HepG2 (cell line): ENCODE measurements at regions not wholly inside any gene's neighbourhood (a gene's known extent, or its start where the extent isn't known, plus 50 kb on each side); places are given as distances from the start of the nearest gene placed in this dataset.

ENCODE experiments used
- ATAC-seq: fragments of 200-7000 bp; cut with Tn5 transposase; 3 replicates; pipeline ENCODE4 v1.9.1; 2020; ENCODE audit warnings: mild to moderate bottlenecking, moderate library complexity
- BruUV-seq: library from RNA; stranded (reverse); fragments of 400-500 nt; replicated peaks from 2 replicates; lab custom pipeline; 2021; lab: Mats Ljungman, UMichigan
- CTCF ChIA-PET: fragments of 300-600 bp; formaldehyde crosslinking; extraction: SDS; loops from one replicate; lab custom pipeline; 2021; ENCODE audit warnings: low total read pairs, inconsistent platforms, low intra/inter-chr PET ratio; lab: Yijun Ruan, JAX
- POLR2A ChIA-PET: fragments of 350-600 bp; sonication (Branson Sonifier 250); formaldehyde crosslinking; loops from one replicate; lab custom pipeline; 2020; ENCODE audit warnings: antibody characterized with exemption, inconsistent platforms; lab: Yijun Ruan, JAX
- DNase-seq: peaks from one replicate; pipeline ENCODE4 v3.0.0-alpha.2; 2015; ENCODE audit warnings: low spot score
- FAIRE-seq: peaks from 3 replicates; lab custom pipeline; 2011; peaks lifted over from hg19 to GRCh38; lab: Jason Lieb, UNC
- H2AFZ ChIP-seq: one replicate; pipeline ENCODE4 v1.6.1; 2011; ENCODE audit warnings: low read length, inconsistent platforms
- H3K27ac ChIP-seq: fragments of 300-600 bp; 3 replicates; pipeline ENCODE4 v1.8.0; 2011; ENCODE audit warnings: mixed run types, mild to moderate bottlenecking, mixed read lengths, low read length, inconsistent platforms; ENCODE audit not compliant: insufficient read depth; ENCODE audit errors: extremely low read length
- H3K27me3 ChIP-seq, 2 experiments: fragments of 200-600 bp in 1 of 2; 2 replicates in 1 of 2; 3 replicates in 1 of 2; pipeline versions ENCODE4 v1.6.0 to v1.8.0; 2011; ENCODE audit warnings: low read length in 2 of 2, mild to moderate bottlenecking in 2 of 2, moderate library complexity in 2 of 2, inconsistent platforms in 1 of 2; ENCODE audit not compliant: insufficient read depth in 2 of 2, control insufficient read depth in 1 of 2
- H3K36me3 ChIP-seq, 2 experiments: fragments of 200-600 bp in 1 of 2; replicated peaks in 1 of 2; 2 replicates in 1 of 2; 3 replicates in 1 of 2; pipeline versions ENCODE4 v1.5.1 to v1.8.0; 2011; ENCODE audit warnings: low read length in 2 of 2, inconsistent platforms in 1 of 2; ENCODE audit not compliant: insufficient read depth in 2 of 2, control insufficient read depth in 1 of 2
- H3K4me1 ChIP-seq: 2 replicates; pipeline ENCODE4 v1.5.1; 2012; ENCODE audit warnings: low read length, inconsistent platforms; ENCODE audit not compliant: insufficient read depth
- H3K4me2 ChIP-seq: 2 replicates; pipeline ENCODE4 v1.6.0; 2011; ENCODE audit warnings: low read depth, low read length, inconsistent platforms
- H3K4me3 ChIP-seq, 3 experiments: fragments of 200-600 bp in 1 of 3; sonication (generic), shearing (Covaris generic) in 1 of 3; replicated peaks in 1 of 3; 2 replicates each; pipeline ENCODE4 v1.5.1; 2011 to 2016; ENCODE audit warnings: low read length in 3 of 3, inconsistent platforms in 2 of 3, low read depth in 2 of 3, mild to moderate bottlenecking in 2 of 3, control low read depth in 1 of 3, mixed read lengths in 1 of 3; ENCODE audit not compliant: insufficient read depth in 1 of 3
- H3K79me2 ChIP-seq: one replicate; pipeline ENCODE4 v1.6.1; 2011; ENCODE audit warnings: low read length, inconsistent platforms; ENCODE audit not compliant: insufficient read depth
- H3K9ac ChIP-seq: 2 replicates; pipeline ENCODE4 v1.6.0; 2011; ENCODE audit warnings: mild to moderate bottlenecking, low read depth, low read length, inconsistent platforms; ENCODE audit not compliant: insufficient read depth
- H3K9me3 ChIP-seq: 2 replicates; pipeline ENCODE4 v1.5.1; 2012; ENCODE audit warnings: mild to moderate bottlenecking, low read length
- H4K20me1 ChIP-seq: 2 replicates; pipeline ENCODE4 v1.6.0; 2011; ENCODE audit warnings: inconsistent platforms, mild to moderate bottlenecking, low read length, moderate library complexity; ENCODE audit not compliant: insufficient read depth
- ATF7 ChIP-seq, 2 experiments: fragments of 450-650 bp in 1 of 2; sonication (generic) in 1 of 2; formaldehyde crosslinking in 1 of 2; IDR thresholded peaks; 2 replicates each; pipeline versions ENCODE4 v1.4.0 to v1.6.1; 2016 to 2020; ENCODE audit warnings: antibody characterized with exemption in 1 of 2, mild to moderate bottlenecking in 1 of 2, missing genetic modification reagents in 1 of 2
- DR1 ChIP-seq: sonication (generic); formaldehyde crosslinking; IDR thresholded peaks from 2 replicates; pipeline ENCODE4 v1.8.0; 2021; ENCODE audit warnings: mild to moderate bottlenecking, missing genetic modification reagents, inconsistent platforms
- GATAD2A ChIP-seq: IDR thresholded peaks from 2 replicates; pipeline ENCODE4 v1.6.1; 2016
- HHEX ChIP-seq: IDR thresholded peaks from 2 replicates; pipeline ENCODE4 v1.6.1; 2016; ENCODE audit warnings: control low read depth
- KDM5B ChIP-seq: sonication (generic); formaldehyde crosslinking; IDR thresholded peaks from 2 replicates; pipeline ENCODE4 v1.4.0; 2020; ENCODE audit warnings: missing genetic modification reagents, mild to moderate bottlenecking, borderline replicate concordance
- MXD4 ChIP-seq: IDR thresholded peaks from 2 replicates; pipeline ENCODE4 v1.6.1; 2016; ENCODE audit warnings: mild to moderate bottlenecking, missing biosample characterization, missing genetic modification reagents
- RCOR2 ChIP-seq: IDR thresholded peaks from 2 replicates; pipeline ENCODE4 v1.6.1; 2016; ENCODE audit warnings: missing biosample characterization, missing genetic modification reagents
- SP5 ChIP-seq: IDR thresholded peaks from 2 replicates; pipeline ENCODE4 v1.6.1; 2016; ENCODE audit warnings: low read depth, borderline replicate concordance
- ZNF234 ChIP-seq: sonication (generic); formaldehyde crosslinking; conservative IDR thresholded peaks from 2 replicates; pipeline ENCODE4 v1.5.1; 2020; ENCODE audit warnings: mild to moderate bottlenecking, missing genetic modification reagents
- ZNF431 ChIP-seq: sonication (generic); formaldehyde crosslinking; IDR thresholded peaks from 2 replicates; pipeline ENCODE4 v1.9.0; 2022; ENCODE audit warnings: missing genetic modification reagents, low read depth, mild to moderate bottlenecking, borderline replicate concordance
- ZNF446 ChIP-seq: sonication (generic); formaldehyde crosslinking; IDR thresholded peaks from 2 replicates; pipeline ENCODE4 v1.5.0; 2020; ENCODE audit warnings: mild to moderate bottlenecking, missing genetic modification reagents
- ZNF609 ChIP-seq: sonication (generic); formaldehyde crosslinking; IDR thresholded peaks from 2 replicates; pipeline ENCODE4 v1.4.0; 2020; ENCODE audit warnings: mild to moderate bottlenecking, missing genetic modification reagents, borderline replicate concordance
- ZNF652 ChIP-seq: IDR thresholded peaks from 2 replicates; pipeline ENCODE4 v1.6.1; 2016; ENCODE audit warnings: low read depth, borderline replicate concordance
- ZNF850 ChIP-seq: sonication (generic); formaldehyde crosslinking; conservative IDR thresholded peaks from 2 replicates; pipeline ENCODE4 v1.9.0; 2021; ENCODE audit warnings: mild to moderate bottlenecking, missing genetic modification reagents
- ZXDC ChIP-seq: sonication (generic); formaldehyde crosslinking; IDR thresholded peaks from 2 replicates; pipeline ENCODE4 v1.5.0; 2020; ENCODE audit warnings: mild to moderate bottlenecking, missing genetic modification reagents
- WGBS: methylation state at CpG from one replicate; pipeline ENCODE4 v1.1.6; 2017; ENCODE audit warnings: low lambda C conversion rate; 5-methylcytosine and 5-hydroxymethylcytosine counted together
- in situ Hi-C: cut with HindIII; loops from 2 replicates; pipeline ENCODE4 v1.10.0; 2017; ENCODE audit warnings: low pct_unique_long_range_greater_than_20kb; ENCODE audit not compliant: extremely low pct_ligation_motif_present
- intact Hi-C: fragments of 100-400 bp; cut with micrococcal nuclease; formaldehyde crosslinking; loops from one replicate; pipeline ENCODE4 v1.10.0; 2022; ENCODE audit not compliant: unreplicated experiment

DNA sequence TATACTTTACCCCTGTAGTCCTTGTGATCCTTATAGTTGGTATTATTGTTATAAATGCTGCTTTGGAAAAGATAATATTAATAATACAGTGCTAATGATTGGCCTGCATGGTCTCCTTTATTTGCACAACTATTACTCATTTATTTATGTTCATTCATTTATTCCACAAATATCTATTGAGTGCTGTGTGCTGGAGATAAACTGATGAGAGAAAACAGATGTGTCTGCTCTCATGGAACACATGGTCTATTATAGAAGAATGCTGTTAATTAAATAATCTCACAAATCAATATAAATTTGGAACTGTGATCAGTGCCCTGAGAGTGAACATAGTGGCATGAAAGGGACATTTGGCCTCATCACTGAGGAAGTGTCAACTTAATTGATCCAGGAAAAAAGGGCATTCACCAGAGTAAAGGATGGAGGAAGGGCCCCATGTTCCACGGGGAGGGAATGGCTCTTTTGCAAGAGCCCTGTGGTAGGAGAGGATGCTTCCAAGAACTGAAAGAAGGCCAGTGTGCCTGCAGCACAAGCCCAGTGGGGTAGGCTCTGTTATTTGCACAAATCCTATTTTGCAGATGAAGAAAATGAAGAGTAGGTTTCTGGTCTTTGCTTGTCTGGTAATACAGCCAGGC is 91.5 kb upstream of the STK39 start:
- BruUV-seq: no TSS peak
- ATAC-seq: no peak
- intact Hi-C loops: no loop called here

DNA sequence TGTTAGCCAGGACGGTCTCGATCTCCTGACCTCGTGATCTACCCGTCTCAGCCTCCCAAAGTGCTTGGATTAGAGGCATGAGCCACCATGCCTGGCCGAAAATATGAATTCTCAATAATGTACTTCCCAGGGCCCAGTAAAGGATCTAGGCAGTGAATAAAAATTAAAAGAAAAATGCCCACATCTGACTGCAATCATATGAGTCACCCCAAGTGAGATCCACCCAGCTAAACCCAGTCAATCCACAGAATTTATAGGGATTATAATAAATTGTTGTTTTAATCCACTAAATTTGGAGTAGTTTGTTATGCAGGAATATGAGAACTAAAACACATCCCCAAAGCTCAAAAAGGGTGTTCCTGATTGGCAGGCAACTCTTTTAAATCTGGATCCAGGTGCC is 93.5 kb upstream of the STK39 start:
- 36% methylated on average over 5 of the region's 5 CpGs for WGBS
- in situ Hi-C loops: no loop called here
- TF ChIP-seq GATAD2A (CRISPR knock-in tag): no peak
- no peak for TF ChIP-seq ZNF446 (CRISPR knock-in tag)
- TF ChIP-seq ZNF431 (CRISPR knock-in tag): no peak
- no peak for TF ChIP-seq MXD4 (CRISPR knock-in tag)
- no peak for TF ChIP-seq DR1 (CRISPR knock-in tag)
- no peak for TF ChIP-seq SP5
- no peak for TF ChIP-seq ZNF609 (CRISPR knock-in tag)
- TF ChIP-seq ZNF850 (CRISPR knock-in tag): no peak
- no peak for TF ChIP-seq ZXDC

More for the DNA sequence above, 91.5 kb upstream of the STK39 start:
- peaks cover 5% of the 10 kb centered on the region; the same call in 1 of the 2 replicates for H3K4me1 ChIP-seq
- no peak for TF ChIP-seq ZNF234 (CRISPR knock-in tag)
- TF ChIP-seq ZNF652 (CRISPR knock-in tag): no peak
- TF ChIP-seq KDM5B: no peak
- TF ChIP-seq ATF7 (IDR thresholded peaks at IDR 0.05): no peak
- no peak for TF ChIP-seq ATF7 (CRISPR knock-in tag; IDR thresholded peaks at IDR 0.05)
- TF ChIP-seq RCOR2 (CRISPR knock-in tag): no peak
- no peak for TF ChIP-seq HHEX
- in situ Hi-C loops: loop anchor here (5.0 kb wide), 1 partner anchor 177 kb away; no protein-coding TSS in a partner anchor
- peaks cover 1 to 11% of the 10 kb centered on the region in 2 experiments; a peak in 2 of 5 replicates for H3K27me3 ChIP-seq
- H3K27ac ChIP-seq: no peak overlapping the region
- no peak for DNase-seq
- H4K20me1 ChIP-seq: no peaks in the 10 kb centered on the region
- FAIRE-seq: no peak
- H2AFZ ChIP-seq: no peak overlapping the region
- no peak overlapping the region for H3K9ac ChIP-seq
- no peaks in the 10 kb centered on the region for H3K9me3 ChIP-seq
- H3K4me3 ChIP-seq: no peak overlapping the region
- 6% methylated on average over 1 of the region's 1 CpG for WGBS
- no peaks in the 10 kb centered on the region for H3K36me3 ChIP-seq
- POLR2A ChIA-PET: no interaction called here
- no peaks in the 10 kb centered on the region for H3K79me2 ChIP-seq
- CTCF ChIA-PET: no interaction called here
- H3K4me2 ChIP-seq: no peak overlapping the region

More for the DNA sequence above, 93.5 kb upstream of the STK39 start:
- FAIRE-seq (no peak), ATAC-seq (no peak), DNase-seq (no peak)
- Histone ChIP-seq H4K20me1 (no peaks in the 10 kb centered on the region), H3K27me3 (peaks cover 1 to 11% of the 10 kb centered on the region in 2 experiments; a peak in 2 of 5 replicates), H3K4me3 (no peak overlapping the region), H3K36me3 (no peaks in the 10 kb centered on the region), H3K27ac (no peak overlapping the region), H3K79me2 (no peaks in the 10 kb centered on the region), H3K4me2 (no peak overlapping the region), H3K4me1 (peaks cover under 1% of the 10 kb centered on the region; the same call in 1 of the 2 replicates), H3K9me3 (no peaks in the 10 kb centered on the region), H2AFZ (no peak overlapping the region), H3K9ac (no peak overlapping the region)
- intact Hi-C loops: no loop called here
- BruUV-seq: no TSS peak
- ChIA-PET POLR2A (no interaction called here), CTCF (no interaction called here)
